Liver (tissue), 8 donors: ENCODE measurements at regions not wholly inside any gene's neighbourhood (a gene's known extent, or its start where the extent isn't known, plus 50 kb on each side); places are given as distances from the start of the nearest gene placed in this dataset.

Source experiments
- DNase-seq: peaks from one replicate; pipeline ENCODE4 v3.0.0-alpha.2; 2017; ENCODE audit warnings: low spot score
- H3K27ac ChIP-seq, 2 donors: one replicate each; pipeline ENCODE4 v1.7.0; 2013; ENCODE audit warnings: inconsistent platforms in 2 of 2, low read length in 2 of 2, control low read depth in 1 of 2, low read depth in 1 of 2, mild to moderate bottlenecking in 1 of 2
- H3K27me3 ChIP-seq, 4 donors: one replicate each; pipeline versions ENCODE4 v1.6.1 to v1.7.0; 2013; ENCODE audit warnings: low read length in 3 of 4, inconsistent platforms in 1 of 4, mild to moderate bottlenecking in 1 of 4, moderate library complexity in 1 of 4; ENCODE audit not compliant: control insufficient read depth in 4 of 4, insufficient read depth in 4 of 4
- H3K36me3 ChIP-seq, 4 donors: one replicate each; pipeline versions ENCODE4 v1.6.1 to v1.7.0; 2013; ENCODE audit warnings: low read length in 3 of 4, mild to moderate bottlenecking in 3 of 4, low read depth in 1 of 4, moderate library complexity in 1 of 4; ENCODE audit not compliant: control insufficient read depth in 4 of 4, insufficient read depth in 3 of 4
- H3K4me1 ChIP-seq, 4 donors: one replicate each; pipeline versions ENCODE4 v1.6.1 to v1.7.0; 2013; ENCODE audit warnings: low read length in 3 of 4, mild to moderate bottlenecking in 3 of 4, moderate library complexity in 1 of 4; ENCODE audit not compliant: control insufficient read depth in 4 of 4, insufficient read depth in 4 of 4
- H3K4me3 ChIP-seq, 3 donors: one replicate each; pipeline versions ENCODE4 v1.6.1 to v1.7.0; 2013; ENCODE audit warnings: low read length in 3 of 3, control low read depth in 1 of 3, low read depth in 1 of 3, mild to moderate bottlenecking in 1 of 3
- H3K9ac ChIP-seq, 2 donors: one replicate each; pipeline ENCODE4 v1.7.0; 2013; ENCODE audit warnings: low read length in 2 of 2, mild to moderate bottlenecking in 2 of 2, moderate library complexity in 2 of 2, control low read depth in 1 of 2, low read depth in 1 of 2
- H3K9me3 ChIP-seq, 4 donors: one replicate each; pipeline versions ENCODE4 v1.6.1 to v1.7.0; 2013; ENCODE audit warnings: low read length in 3 of 4; ENCODE audit not compliant: control insufficient read depth in 4 of 4
- FOXA1 ChIP-seq: IDR thresholded peaks from 2 replicates; pipeline ENCODE4 v1.6.1; 2016; ENCODE audit warnings: antibody characterized with exemption
- FOXA2 ChIP-seq: IDR thresholded peaks from 2 replicates; pipeline ENCODE4 v1.6.1; 2016; ENCODE audit warnings: antibody characterized with exemption
- HNF4A ChIP-seq, 2 donors: conservative IDR thresholded peaks; 2 replicates each; pipeline ENCODE4 v1.6.1; 2016; ENCODE audit warnings: antibody characterized with exemption in 2 of 2, mild to moderate bottlenecking in 2 of 2
- HNF4G ChIP-seq: IDR thresholded peaks from 2 replicates; pipeline ENCODE4 v1.6.1; 2016; ENCODE audit warnings: antibody characterized with exemption
- JUND ChIP-seq, 2 donors: IDR thresholded peaks; 2 replicates each; pipeline ENCODE4 v1.6.1; 2016; ENCODE audit warnings: antibody characterized with exemption in 2 of 2
- RAD21 ChIP-seq, 2 donors: IDR thresholded peaks; 2 replicates each; pipeline ENCODE4 v1.6.1; 2016; ENCODE audit warnings: antibody characterized with exemption in 2 of 2, mild to moderate bottlenecking in 2 of 2
- RXRA ChIP-seq, 2 donors: IDR thresholded peaks; 2 replicates each; pipeline ENCODE4 v1.6.1; 2017 to 2018; ENCODE audit warnings: antibody characterized with exemption in 2 of 2, mild to moderate bottlenecking in 1 of 2
- SP1 ChIP-seq: IDR thresholded peaks from 2 replicates; pipeline ENCODE4 v1.6.1; 2018; ENCODE audit warnings: antibody characterized with exemption, mild to moderate bottlenecking
- TAF1 ChIP-seq: conservative IDR thresholded peaks from 2 replicates; pipeline ENCODE4 v1.6.1; 2016; ENCODE audit warnings: antibody characterized with exemption, mild to moderate bottlenecking
- YY1 ChIP-seq: IDR thresholded peaks from 2 replicates; pipeline ENCODE4 v1.6.1; 2016; ENCODE audit warnings: antibody characterized with exemption, mild to moderate bottlenecking
- WGBS: extraction: QIAGEN DNeasy Blood & Tissue Kit; methylation state at CpG from one replicate; pipeline ENCODE4 v1.1.7; 2013; 5-methylcytosine and 5-hydroxymethylcytosine counted together
- TF ChIP-seq, protein P1 (sequence below): IDR thresholded peaks from 2 replicates; pipeline ENCODE4 v1.6.1; 2016; ENCODE audit warnings: antibody characterized with exemption
- TF ChIP-seq, protein P2 (sequence below): fragments of 150-350 bp; IDR thresholded peaks from 2 replicates; pipeline ENCODE4 v1.5.1; 2017; ENCODE audit warnings: improper control_type of control experiment, low read depth, low read length; ENCODE audit not compliant: missing input control
- TF ChIP-seq, protein P3 (sequence below): IDR thresholded peaks from 2 replicates; pipeline ENCODE4 v1.6.1; 2016; ENCODE audit warnings: antibody characterized with exemption
- TF ChIP-seq, protein P4 (sequence below): IDR thresholded peaks from 2 replicates; pipeline ENCODE4 v1.6.1; 2016; ENCODE audit warnings: antibody characterized with exemption, mild to moderate bottlenecking
- TF ChIP-seq, protein P5 (sequence below): IDR thresholded peaks from 2 replicates; pipeline ENCODE4 v1.6.1; 2016; ENCODE audit warnings: antibody characterized with exemption
- donor health status: healthy.
- donor health status: healthy.
- donor health status: healthy.
- donor health status: healthy.
- donor health status: healthy.

DNA sequence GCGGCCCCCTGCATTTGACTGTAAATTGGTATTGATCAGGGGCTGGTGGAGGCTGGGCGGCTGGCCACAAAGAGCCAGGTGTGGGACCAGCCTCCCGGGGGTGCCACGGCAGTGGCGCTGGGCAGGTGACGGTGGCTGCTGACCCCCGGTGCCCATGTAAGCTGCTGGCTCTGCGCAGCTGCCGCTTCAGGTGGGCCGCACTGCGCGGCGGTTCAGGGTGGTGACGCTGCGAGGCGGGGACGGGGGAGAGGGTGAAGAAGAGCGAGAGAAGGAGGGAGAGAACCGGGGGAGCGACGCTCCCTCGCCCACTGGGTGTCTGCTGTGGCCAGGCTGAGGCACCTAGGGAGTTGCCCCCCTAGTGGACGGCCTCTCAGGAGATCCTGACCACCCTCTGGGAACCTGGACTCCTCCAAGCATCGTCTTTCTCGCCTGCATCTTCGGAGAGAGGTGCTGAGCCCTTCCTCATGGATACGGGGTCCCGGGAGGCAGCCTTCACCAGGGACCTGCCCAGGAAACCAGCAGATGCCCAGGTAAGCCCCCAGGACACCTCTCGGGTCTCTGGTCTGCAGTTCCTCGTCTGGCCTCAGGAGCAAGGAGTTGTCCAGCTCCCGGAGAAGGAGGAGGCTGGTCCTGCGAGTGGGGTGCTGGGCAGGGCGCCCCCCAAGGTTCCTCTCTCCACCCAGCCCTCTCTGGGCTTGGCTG, 77.5 kb upstream of the GATA5 start:
- peaks cover 0 to 5% (median 2%) of the 10 kb centered on the region in 4 donors for H3K27me3 ChIP-seq
- no peaks in the 10 kb centered on the region for H3K9me3 ChIP-seq
- TF ChIP-seq TAF1 (no peak), YY1 (no peak), HNF4A (conservative IDR thresholded peaks at IDR 0.05) (no peak), FOXA2 (no peak), HNF4G (no peak), RAD21 (IDR thresholded peaks at IDR 0.05) (no peak), RXRA (IDR thresholded peaks at IDR 0.05) (no peak)
- TF ChIP-seq, protein P1, sequence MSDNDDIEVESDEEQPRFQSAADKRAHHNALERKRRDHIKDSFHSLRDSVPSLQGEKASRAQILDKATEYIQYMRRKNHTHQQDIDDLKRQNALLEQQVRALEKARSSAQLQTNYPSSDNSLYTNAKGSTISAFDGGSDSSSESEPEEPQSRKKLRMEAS, result no peak
- TF ChIP-seq, protein P2, sequence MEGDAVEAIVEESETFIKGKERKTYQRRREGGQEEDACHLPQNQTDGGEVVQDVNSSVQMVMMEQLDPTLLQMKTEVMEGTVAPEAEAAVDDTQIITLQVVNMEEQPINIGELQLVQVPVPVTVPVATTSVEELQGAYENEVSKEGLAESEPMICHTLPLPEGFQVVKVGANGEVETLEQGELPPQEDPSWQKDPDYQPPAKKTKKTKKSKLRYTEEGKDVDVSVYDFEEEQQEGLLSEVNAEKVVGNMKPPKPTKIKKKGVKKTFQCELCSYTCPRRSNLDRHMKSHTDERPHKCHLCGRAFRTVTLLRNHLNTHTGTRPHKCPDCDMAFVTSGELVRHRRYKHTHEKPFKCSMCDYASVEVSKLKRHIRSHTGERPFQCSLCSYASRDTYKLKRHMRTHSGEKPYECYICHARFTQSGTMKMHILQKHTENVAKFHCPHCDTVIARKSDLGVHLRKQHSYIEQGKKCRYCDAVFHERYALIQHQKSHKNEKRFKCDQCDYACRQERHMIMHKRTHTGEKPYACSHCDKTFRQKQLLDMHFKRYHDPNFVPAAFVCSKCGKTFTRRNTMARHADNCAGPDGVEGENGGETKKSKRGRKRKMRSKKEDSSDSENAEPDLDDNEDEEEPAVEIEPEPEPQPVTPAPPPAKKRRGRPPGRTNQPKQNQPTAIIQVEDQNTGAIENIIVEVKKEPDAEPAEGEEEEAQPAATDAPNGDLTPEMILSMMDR, result no peak
- TF ChIP-seq, protein P3, sequence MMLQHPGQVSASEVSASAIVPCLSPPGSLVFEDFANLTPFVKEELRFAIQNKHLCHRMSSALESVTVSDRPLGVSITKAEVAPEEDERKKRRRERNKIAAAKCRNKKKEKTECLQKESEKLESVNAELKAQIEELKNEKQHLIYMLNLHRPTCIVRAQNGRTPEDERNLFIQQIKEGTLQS, result no peak
- TF ChIP-seq, protein P4, sequence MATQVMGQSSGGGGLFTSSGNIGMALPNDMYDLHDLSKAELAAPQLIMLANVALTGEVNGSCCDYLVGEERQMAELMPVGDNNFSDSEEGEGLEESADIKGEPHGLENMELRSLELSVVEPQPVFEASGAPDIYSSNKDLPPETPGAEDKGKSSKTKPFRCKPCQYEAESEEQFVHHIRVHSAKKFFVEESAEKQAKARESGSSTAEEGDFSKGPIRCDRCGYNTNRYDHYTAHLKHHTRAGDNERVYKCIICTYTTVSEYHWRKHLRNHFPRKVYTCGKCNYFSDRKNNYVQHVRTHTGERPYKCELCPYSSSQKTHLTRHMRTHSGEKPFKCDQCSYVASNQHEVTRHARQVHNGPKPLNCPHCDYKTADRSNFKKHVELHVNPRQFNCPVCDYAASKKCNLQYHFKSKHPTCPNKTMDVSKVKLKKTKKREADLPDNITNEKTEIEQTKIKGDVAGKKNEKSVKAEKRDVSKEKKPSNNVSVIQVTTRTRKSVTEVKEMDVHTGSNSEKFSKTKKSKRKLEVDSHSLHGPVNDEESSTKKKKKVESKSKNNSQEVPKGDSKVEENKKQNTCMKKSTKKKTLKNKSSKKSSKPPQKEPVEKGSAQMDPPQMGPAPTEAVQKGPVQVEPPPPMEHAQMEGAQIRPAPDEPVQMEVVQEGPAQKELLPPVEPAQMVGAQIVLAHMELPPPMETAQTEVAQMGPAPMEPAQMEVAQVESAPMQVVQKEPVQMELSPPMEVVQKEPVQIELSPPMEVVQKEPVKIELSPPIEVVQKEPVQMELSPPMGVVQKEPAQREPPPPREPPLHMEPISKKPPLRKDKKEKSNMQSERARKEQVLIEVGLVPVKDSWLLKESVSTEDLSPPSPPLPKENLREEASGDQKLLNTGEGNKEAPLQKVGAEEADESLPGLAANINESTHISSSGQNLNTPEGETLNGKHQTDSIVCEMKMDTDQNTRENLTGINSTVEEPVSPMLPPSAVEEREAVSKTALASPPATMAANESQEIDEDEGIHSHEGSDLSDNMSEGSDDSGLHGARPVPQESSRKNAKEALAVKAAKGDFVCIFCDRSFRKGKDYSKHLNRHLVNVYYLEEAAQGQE, result no peak
- no peak overlapping the region for H3K27ac ChIP-seq
- 80% methylated on average over 33 of the region's 33 CpGs for WGBS
- no peak overlapping the region for H3K9ac ChIP-seq
- no peak overlapping the region for H3K4me3 ChIP-seq
- DNase-seq, result no peak
- no peaks in the 10 kb centered on the region for H3K36me3 ChIP-seq
- H3K4me1 ChIP-seq, result peaks cover 0 to 15% (median 2%) of the 10 kb centered on the region in 4 donors

DNA sequence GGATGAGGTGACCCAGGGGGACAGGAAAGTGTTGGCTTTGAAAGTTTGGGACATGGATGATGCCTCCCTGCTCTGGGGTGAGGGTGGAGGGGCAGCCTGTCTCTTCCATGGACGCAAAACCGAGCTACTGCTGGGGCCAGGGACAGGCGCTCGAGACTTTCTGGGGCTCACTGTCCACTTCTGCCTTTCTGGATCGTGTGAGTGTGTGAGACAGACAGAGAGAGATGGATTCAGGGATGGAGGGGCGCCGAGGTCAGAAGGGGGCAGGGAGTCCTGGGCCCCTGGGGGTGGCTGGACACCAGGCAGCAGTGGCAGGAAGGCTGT, 78.0 kb upstream of the GATA5 start:
- H3K4me3 ChIP-seq, result no peak overlapping the region

More for the DNA sequence above, 78.0 kb upstream of the GATA5 start:
- H3K27me3 ChIP-seq, result peaks cover 0 to 5% (median 2%) of the 10 kb centered on the region in 4 donors
- no peak for DNase-seq
- H3K9me3 ChIP-seq, result no peaks in the 10 kb centered on the region
- peaks cover 0 to 15% (median 2%) of the 10 kb centered on the region in 4 donors for H3K4me1 ChIP-seq
- WGBS, result 75% methylated on average over 7 of the region's 7 CpGs
- H3K36me3 ChIP-seq, result no peaks in the 10 kb centered on the region
- no peak for TF ChIP-seq SP1
- no peak for TF ChIP-seq YY1
- TF ChIP-seq HNF4G, result no peak
- TF ChIP-seq, protein P4, result no peak
- TF ChIP-seq RXRA (IDR thresholded peaks at IDR 0.05), result no peak
- TF ChIP-seq HNF4A (conservative IDR thresholded peaks at IDR 0.05), result no peak
- TF ChIP-seq, protein P5, sequence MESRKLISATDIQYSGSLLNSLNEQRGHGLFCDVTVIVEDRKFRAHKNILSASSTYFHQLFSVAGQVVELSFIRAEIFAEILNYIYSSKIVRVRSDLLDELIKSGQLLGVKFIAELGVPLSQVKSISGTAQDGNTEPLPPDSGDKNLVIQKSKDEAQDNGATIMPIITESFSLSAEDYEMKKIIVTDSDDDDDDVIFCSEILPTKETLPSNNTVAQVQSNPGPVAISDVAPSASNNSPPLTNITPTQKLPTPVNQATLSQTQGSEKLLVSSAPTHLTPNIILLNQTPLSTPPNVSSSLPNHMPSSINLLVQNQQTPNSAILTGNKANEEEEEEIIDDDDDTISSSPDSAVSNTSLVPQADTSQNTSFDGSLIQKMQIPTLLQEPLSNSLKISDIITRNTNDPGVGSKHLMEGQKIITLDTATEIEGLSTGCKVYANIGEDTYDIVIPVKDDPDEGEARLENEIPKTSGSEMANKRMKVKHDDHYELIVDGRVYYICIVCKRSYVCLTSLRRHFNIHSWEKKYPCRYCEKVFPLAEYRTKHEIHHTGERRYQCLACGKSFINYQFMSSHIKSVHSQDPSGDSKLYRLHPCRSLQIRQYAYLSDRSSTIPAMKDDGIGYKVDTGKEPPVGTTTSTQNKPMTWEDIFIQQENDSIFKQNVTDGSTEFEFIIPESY, result no peak
- no peak for TF ChIP-seq JUND (IDR thresholded peaks at IDR 0.05)
- no peak for TF ChIP-seq FOXA1
- TF ChIP-seq, protein P1, result no peak
- TF ChIP-seq, protein P3, result no peak
- H3K9ac ChIP-seq, result no peak overlapping the region
- no peak overlapping the region for H3K27ac ChIP-seq
